Fibroblast of pulmonary artery (primary cell): ENCODE measurements at regions not wholly inside any gene's neighbourhood (a gene's known extent, or its start where the extent isn't known, plus 50 kb on each side); places are given as distances from the start of the nearest gene placed in this dataset.

Experiments
- DNase-seq: peaks from one replicate; pipeline ENCODE4 v3.0.0-alpha.2; 2010; ENCODE audit warnings: low read depth
- H3K4me3 ChIP-seq: replicated peaks from 2 replicates; pipeline ENCODE4 v1.5.1; 2011; ENCODE audit warnings: low read depth, mild to moderate bottlenecking, control low read depth, low read length, moderate library complexity
- TF ChIP-seq, protein P1 (sequence below): IDR thresholded peaks from 2 replicates; pipeline ENCODE4 v1.5.1; 2011; ENCODE audit warnings: mild to moderate bottlenecking, control low read depth, low read length, inconsistent platforms; ENCODE audit errors: missing control alignments

GRCh38 chr3:168205451-168205850, 109.7 kb upstream of the GOLIM4 start:
- TF ChIP-seq, protein P1, sequence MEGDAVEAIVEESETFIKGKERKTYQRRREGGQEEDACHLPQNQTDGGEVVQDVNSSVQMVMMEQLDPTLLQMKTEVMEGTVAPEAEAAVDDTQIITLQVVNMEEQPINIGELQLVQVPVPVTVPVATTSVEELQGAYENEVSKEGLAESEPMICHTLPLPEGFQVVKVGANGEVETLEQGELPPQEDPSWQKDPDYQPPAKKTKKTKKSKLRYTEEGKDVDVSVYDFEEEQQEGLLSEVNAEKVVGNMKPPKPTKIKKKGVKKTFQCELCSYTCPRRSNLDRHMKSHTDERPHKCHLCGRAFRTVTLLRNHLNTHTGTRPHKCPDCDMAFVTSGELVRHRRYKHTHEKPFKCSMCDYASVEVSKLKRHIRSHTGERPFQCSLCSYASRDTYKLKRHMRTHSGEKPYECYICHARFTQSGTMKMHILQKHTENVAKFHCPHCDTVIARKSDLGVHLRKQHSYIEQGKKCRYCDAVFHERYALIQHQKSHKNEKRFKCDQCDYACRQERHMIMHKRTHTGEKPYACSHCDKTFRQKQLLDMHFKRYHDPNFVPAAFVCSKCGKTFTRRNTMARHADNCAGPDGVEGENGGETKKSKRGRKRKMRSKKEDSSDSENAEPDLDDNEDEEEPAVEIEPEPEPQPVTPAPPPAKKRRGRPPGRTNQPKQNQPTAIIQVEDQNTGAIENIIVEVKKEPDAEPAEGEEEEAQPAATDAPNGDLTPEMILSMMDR = no peak

DNA sequence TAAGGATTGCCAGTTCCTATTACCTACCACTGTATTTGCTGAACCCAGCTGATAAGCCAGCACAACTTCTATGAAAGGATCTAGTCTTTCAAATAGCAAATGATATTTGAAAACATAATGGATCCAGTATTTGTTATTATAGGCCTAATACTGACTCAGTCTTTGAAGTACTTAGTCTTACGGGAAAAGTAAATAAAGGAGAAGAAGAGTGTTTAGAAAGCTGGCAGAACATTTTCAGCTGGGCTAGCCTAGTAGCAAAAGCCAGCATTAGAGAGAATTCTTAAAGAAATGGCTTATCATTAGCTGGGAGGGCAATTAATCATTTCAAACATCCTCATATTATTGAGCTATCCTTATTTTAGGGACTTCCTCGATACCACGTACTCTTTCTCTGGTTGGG, 101.4 kb upstream of the GOLIM4 start:
- no peak for DNase-seq
- TF ChIP-seq, protein P1 = no peak
- H3K4me3 ChIP-seq = no peak overlapping the region

More at GRCh38 chr3:168205451-168205850, 109.7 kb upstream of the GOLIM4 start:
- no peak for DNase-seq
- no peak overlapping the region for H3K4me3 ChIP-seq

GRCh38 chr3:168191856-168192255, 96.1 kb upstream of the GOLIM4 start:
- TF ChIP-seq, protein P1 = no peak
- no peak for DNase-seq
- no peak overlapping the region for H3K4me3 ChIP-seq

DNA sequence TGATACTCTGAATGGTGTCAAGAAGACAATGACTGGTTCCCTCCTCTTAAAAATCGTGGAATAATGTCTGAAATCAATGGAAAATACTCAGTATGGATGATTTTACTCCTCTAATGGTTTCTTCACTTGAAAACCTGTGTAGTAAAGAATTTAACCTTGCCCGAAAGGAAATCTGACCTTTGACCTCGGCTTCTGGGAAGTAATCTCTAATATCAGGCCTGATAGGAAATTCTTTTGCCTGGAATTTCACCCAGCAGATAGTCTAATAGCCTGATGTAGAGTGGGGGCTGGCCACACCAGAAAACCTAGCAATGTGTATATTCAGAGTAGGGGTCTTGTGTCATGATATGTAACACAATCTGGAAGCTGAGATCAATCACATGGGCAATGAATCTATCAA, 91.5 kb upstream of the GOLIM4 start:
- H3K4me3 ChIP-seq = no peak overlapping the region
- TF ChIP-seq, protein P1 = no peak
- no peak for DNase-seq

GRCh38 chr3:168186293-168186983, 90.7 kb upstream of the GOLIM4 start:
- no peak for DNase-seq
- TF ChIP-seq, protein P1 = no peak
- no peak overlapping the region for H3K4me3 ChIP-seq

GRCh38 chr3:168183774-168184173, 88.0 kb upstream of the GOLIM4 start:
- no peak overlapping the region for H3K4me3 ChIP-seq
- TF ChIP-seq, protein P1 = no peak
- DNase-seq = no peak

- no peak for DNase-seq
- TF ChIP-seq, protein P1 = no peak
- no peak overlapping the region for H3K4me3 ChIP-seq
Observed at GRCh38 chr3:168168743-168169142, 73.0 kb upstream of the GOLIM4 start.
